CD4-positive, alpha-beta T cell treated with Interferon gamma for 1 hour (primary cell): ENCODE measurements at regions not wholly inside any gene's neighbourhood (a gene's known extent, or its start where the extent isn't known, plus 50 kb on each side); places are given as distances from the start of the nearest gene placed in this dataset.

Experiments used
- DNase-seq: peaks from one replicate; pipeline ENCODE4 v3.0.0-alpha.2; 2020

DNA sequence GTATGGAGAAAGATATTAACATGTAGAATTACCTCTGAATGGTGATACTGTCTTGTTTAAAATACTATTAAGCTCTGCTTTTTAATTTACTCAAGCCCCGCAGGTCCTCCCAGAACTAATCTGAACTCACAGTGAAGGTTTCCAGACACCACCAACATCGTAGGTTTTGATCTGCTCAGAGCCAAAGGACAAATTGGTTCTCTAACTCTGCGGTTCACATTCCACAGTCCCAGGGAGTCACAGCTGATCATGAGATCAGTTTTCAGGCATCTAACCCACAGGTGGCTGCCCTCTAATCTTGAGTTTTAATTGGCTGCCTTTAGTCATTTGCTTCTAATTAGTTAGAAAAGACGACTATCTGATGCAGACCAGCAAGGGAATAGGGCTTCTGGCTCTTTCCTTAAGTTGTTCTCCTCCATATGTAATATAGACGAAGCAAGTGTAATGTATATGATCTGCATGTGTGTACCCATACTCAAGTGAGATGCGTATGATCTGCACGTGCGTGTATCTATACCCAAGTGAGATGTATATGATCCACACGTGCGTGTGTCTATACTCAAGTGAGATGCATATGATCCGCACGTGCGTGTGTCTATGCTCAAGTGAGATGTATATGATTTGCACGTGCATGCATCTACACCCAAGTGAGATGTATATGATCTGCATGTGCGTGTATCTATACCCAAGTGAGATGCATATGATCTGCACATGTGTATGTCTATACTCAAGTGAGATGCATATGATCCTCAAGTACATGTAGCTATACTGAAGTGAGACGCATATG, 331.5 kb upstream of the NPVF start:
- no peak for DNase-seq

DNA sequence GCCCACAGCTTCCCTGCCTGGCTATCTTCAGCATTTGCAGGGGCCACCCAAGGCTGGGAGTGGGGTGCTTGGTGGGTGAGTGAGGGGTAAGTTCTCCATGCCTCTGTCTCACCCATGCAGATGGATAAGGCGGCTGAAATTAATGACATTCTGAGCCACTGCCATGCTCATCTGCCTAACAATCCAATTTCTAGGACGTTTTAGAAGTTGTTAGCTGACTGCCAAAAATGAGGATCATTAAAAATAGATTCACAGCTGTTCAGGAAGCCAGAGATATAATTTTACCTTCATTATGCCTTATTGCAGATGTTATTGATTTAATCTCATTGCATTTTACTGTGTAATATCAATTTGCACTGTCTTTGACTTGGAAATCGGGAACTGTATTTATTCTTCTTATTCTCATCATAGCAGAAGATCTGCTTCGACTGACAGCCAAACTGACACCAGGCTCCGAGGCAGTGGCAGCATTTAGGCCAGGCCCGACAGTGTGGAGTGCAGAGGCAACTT, 334.4 kb upstream of the NPVF start:
- DNase-seq = no peak

DNA sequence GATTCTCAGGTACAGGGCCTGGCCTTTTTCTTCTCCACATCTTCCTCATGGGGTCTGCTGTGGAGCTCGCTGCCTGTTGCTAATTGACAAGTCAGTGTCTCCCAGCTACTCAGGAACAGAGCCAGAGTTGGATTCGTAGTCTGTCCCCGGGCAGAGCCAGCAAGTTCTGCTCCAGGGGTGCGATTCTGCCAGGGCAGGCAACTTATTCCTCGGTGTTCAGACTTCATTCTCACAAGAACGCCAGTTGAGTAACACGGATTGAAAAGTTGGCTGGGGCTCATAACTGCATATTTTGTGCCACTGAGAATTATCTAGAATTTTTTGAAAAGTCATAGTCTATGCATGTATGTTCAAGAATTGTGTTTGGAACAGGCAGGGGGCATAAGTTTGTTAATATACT, 336.7 kb upstream of the NPVF start:
- DNase-seq = no peak

GRCh38 chr7:25565949-25566348, 337.7 kb upstream of the NPVF start:
- peak; percentile 54 for DNase-seq

- DNase-seq = no peak
Observed at GRCh38 chr7:25567430-25567829, 339.1 kb upstream of the NPVF start.

GRCh38 chr7:25569765-25570164, 341.5 kb upstream of the NPVF start:
- DNase-seq = no peak

DNA sequence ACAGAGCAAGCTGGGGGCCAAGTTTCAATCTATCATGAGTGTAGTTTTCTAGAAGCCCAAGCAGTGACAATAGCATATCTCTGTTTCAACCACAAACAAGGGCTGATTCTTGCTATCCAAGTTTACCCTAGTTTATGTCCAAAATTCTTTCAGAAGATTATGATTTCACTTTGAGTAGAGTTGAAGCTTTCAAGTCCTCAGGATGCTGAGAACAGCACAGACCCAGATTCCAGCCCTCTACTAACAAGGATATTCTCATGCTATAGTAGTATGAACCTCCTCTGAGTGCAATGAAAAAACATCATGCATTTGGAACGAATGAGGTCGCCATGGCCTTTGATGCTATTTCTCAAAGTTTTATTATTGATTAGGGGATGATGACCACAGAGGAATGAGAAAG, 344.1 kb upstream of the NPVF start:
- DNase-seq = no peak

DNA sequence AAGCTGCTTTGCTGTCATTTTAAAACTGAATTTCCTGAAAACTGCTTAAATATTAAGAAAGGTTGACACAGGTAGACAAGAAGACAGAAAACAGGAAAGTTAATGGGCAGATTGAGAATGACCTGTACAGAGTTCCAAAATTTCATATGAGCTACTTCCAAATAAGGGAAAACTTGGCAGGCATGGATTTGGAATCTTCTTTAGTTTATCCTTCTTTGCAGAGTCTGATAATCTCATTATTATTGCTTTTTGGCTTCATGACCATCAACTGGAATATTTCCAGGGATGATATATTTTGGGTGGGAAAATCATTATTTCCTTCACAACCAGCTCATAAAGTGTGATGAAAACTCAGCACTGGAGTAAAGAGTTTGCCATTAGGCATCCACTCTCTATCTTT, 346.5 kb upstream of the NPVF start:
- no peak for DNase-seq

DNA sequence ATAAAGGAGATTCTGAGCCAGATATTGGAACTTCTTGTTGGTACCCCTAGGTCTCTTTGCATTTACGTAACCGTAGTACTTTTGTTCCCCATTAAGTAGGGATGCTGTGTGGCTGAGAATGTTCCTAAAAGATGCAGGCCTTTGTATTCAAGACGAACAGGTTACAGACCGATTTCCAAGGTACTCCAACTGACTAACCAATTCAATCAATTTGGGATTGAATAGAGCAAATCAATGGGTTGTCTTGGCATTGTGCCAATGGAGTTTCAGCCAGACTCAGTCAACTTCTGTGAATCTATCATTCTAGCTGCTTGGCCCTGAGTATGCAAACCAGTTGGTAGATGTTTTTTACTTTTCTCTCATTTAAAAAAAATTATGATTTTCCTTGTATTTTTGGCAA, 347.3 kb upstream of the NPVF start:
- DNase-seq = no peak

DNA sequence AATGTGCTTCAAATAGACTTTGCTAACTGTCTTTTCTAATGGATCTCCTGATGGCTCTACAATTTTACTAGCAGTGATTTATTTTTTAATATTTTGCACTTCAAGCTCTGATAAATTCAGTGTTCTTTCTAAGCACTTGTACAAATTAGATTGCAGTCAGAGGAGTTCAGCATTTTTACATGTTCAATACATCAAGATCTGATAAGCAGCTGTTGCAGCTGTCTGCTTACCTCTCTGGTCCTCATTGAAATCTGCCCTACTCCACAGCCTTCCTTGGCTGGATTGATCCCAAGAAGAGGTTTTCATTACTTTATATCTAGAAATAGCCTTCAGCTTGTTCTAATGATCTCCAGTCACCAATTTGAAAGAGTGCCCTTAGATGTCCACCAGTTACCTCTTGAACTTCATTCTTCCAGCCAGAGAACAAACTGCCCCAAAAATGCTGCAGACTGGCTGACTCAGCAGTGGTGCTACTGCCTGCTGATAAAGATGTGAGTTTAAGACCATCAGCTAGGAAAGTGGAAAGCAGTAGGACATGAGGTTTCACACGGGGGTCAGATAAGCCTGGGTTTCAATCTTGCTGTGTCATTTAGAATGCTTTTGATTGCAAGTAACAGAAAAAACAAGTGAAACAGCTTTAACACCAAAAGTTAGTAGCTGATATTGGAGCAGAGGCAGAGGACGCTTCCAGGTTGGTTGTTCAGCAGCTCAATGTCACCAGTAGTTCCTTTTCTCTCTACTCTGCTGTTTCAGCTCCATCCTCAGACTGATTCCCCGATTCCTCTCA, 350.9 kb upstream of the NPVF start:
- DNase-seq = no peak

DNA sequence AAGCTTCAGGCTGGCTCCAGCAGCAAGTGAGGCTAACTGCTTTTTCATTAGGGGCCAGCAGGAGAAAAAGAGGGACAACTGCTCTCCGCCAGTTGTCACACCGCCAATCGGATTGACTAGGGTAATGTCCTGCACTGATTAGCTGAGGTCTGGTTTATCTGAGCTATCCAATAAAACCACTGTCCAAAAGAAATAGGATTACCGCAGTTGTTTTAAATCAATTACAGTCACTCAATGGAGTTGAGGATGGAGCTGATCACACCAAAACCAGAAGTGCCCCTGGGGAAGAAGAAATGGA, 351.4 kb upstream of the NPVF start:
- no peak for DNase-seq

GRCh38 chr7:25580141-25580540, 351.9 kb upstream of the NPVF start:
- DNase-seq = no peak

GRCh38 chr7:25583621-25584020, 355.3 kb upstream of the NPVF start:
- no peak for DNase-seq

DNA sequence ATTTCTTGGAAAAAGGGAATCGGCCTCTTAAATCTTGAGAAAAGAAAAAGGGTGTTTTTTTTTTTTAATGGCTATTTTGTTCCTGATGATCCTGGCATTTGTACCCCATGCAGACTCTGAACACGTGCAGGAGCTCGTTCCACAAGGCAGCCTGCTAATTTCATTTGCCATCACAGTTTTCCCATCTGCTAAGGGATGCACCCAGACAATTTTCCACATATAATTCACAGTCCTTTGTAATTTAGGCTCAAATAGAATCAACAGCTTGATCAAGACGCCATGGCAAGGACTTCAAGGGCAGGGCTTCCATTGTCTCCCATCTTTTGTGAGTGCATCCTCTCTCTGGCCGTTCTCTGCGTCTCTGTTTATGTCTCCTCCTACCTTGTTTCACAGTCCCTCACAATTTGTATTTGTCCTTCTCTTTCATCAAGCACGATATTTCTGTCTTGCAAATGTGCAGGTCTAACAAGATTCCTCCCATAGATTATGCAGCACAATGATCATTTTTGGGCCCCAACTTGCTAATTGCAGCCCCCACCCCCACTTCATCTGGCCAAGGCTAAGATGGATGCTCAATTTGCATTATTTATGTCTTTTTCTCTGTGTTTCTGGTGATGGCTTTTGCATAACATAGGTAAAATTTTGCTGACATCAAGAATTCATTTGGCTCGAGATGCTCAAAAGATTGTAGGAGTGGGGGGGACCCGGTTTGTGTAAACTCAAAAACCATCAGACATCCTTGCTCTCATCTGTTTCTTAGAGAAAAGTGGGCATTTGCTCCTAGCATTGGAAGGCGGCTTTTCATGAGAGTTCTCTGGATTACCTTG, 356.0 kb upstream of the NPVF start:
- no peak for DNase-seq

DNA sequence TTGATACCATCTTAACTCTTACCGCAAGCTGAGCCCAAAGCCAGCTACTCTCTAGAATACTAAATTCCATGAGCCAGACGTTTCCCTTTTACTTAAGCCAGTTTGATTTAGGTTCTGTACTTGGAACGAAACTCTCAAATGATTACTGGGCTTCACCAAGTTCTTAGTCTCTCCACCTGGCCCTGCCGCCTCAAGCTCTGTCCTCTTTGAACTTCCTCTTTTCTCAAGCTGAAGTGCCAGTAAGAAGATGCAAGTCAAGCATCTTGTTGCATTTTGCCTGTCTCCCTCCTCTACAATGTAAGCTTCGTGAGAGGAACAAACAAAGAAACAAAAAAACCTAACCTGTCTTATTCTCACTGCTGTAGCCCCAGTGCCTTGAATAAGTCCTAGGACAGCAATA, 358.2 kb upstream of the NPVF start:
- no peak for DNase-seq

DNA sequence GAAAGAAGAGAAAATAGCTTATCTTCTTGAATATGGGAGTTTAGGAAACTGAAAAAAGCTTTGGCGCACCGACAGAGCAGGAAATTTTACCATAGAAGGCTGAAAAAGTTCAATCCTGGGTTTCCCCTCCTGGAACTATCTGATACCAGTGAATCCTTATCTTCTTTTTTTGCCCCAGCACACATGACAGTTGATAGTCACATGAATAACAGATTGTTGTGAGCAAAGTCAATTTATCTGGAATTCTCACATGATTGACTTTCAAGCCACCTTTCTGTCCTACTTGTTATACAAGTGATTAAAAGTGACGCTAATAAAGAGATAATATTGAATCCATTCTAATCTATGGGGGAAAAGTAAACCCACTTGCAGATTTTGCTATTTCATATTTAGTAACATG, 365.8 kb upstream of the NPVF start:
- no peak for DNase-seq

- no peak for DNase-seq
Observed at GRCh38 chr7:25594728-25595127, 366.4 kb upstream of the NPVF start.

GRCh38 chr7:25595996-25596395, 367.7 kb upstream of the NPVF start:
- DNase-seq = no peak

DNA sequence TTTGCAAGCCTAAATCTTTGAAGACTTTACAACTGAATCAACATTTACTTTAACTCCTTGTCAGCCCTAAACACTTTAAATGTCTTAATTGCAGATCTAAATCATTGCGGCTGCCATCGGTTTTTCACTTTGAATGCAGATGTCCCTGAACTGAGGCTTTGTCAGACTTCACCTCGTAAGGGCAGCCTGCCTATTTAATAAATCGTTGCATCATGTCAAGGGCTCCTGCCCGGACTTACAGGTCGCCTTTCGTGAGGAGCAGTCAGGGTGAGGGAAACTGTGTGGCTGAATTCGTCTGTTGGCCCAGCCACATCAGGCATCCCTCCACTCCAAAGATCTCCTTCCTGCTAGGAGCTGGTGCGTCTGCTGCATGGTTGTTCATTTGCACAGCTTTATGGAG, 368.2 kb upstream of the NPVF start:
- DNase-seq = no peak

- DNase-seq = no peak
Observed at GRCh38 chr7:25597946-25598345, 369.7 kb upstream of the NPVF start.

GRCh38 chr7:25598765-25599164, 370.5 kb upstream of the NPVF start:
- DNase-seq = no peak

DNA sequence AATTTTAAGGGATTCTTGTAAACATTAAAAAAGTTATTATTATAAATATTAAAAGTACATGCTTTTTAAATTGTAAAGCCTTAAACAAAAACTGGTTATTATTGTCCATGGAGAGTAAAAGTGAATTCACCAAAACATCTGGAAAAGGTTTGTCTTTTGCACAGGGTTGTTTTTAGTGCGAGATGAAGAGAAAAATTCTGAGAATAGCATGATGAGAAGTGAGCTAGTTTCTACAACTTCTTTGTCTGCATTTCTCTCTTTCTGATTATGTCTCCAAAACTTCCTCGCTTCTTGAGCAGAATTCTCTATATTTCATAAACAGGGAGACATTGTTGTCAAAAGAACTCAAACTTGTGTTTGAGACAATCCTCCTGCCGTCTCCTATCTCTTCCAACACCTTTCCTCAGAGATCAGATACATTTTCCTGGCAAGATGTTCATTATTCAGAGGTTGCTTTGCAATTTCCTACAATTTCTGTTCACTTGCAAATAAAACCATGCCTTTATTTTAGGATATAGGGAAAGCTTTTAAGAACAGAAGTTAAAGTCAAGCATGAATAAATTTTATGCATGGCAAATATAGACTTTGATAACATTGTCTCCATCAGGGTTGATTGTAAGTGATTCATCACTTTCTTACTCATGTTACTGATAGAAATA, 372.1 kb upstream of the NPVF start:
- DNase-seq = no peak
